Body of pancreas (tissue), 4 donors: ENCODE measurements at regions not wholly inside any gene's neighbourhood (a gene's known extent, or its start where the extent isn't known, plus 50 kb on each side); places are given as distances from the start of the nearest gene placed in this dataset.

Experiments used
- CTCF ChIP-seq, 7 experiments: fragments of 450-650 bp in 4 of 7; fragments of 200-600 bp in 3 of 7; sonication (generic) in 3 of 7; IDR thresholded peaks; one replicate each; pipeline ENCODE4 v1.5.1; 2016 to 2019; ENCODE audit warnings: antibody characterized with exemption in 7 of 7
- POLR2A ChIP-seq, 3 donors: fragments of 450-650 bp; IDR thresholded peaks; one replicate each; pipeline ENCODE4 v1.6.1; 2016; ENCODE audit warnings: antibody characterized with exemption in 3 of 3, mild to moderate bottlenecking in 2 of 3

DNA sequence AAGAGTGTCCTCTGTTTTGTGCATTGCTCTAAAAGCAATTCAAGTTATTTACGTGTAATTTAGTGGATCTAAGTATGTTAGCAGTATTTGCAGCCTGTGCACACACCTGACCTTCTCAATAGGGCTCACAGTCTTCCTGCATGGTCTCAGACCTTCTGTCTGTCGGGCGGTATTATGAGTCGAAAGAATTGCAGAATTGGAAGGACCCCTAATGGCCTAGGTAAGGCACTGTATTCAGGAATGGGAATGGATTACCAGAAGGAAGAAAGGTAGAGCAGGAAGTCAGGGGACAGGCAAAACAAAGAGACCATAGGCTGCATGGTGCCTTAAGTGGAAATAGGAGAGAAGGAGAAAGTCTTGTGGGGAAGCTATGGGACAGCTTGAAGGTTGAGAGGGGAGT lies 341.6 kb downstream of the VRK1 start:
- TF ChIP-seq CTCF (IDR thresholded peaks at IDR 0.05) (no peak), POLR2A (IDR thresholded peaks at IDR 0.05) (no peak)
